ENCODE measurements at regions not wholly inside any gene's neighbourhood (a gene's known extent, or its start where the extent isn't known, plus 50 kb on each side); places are given as distances from the start of the nearest gene placed in this dataset.
"Not testable (repeated sequence)": the region's sequence is repeated elsewhere in the genome, so short reads cannot be mapped to it uniquely, and the experiment has no call there.

DNA sequence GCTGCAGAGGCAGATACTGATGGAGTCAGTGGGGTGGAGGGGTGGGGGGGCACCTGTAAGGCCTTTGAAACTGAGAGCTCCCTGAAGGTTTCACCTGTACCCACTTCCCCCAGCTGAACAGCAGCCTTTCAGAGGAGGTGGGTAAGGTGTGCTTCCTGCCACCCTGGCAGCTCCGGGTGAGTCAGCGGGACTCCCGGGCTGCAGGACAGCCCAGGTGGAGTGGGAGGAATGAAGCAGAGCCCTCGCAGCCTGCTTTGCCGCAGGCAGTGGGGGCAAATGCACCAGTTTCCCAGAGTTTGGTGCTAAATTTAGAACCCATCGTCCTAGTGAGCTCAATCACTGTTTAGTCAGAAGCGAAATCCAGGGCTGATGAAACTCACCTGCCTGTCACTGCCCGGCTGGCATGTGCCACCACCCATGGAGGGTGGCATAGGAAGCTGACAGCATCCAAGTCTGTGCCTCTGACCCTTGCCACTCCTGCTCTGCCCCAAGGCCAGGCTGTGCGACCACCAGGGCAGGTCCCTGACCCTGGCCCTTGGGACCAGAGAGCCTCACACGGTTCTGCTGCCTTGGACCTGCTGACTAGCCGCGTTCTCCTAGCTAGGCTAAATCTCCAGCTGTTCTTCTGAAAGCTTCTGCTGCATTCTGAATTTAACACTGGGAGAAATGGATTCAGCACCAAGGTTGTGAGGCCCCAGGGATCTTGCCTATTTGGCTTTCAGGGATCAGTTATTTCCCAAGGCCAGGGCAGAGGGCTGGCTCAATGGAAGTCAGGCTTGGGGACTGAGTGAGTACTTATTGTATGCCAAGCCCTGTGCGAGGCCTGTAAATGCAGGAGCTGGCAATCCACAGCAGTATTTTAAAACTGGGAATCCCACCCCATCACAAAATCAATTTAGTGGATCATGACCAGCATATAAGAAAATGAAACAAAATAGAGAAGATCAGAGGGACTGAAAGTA, 67.3 kb upstream of the RASGRF1 start:
- H3K4me3 ChIP-seq (ENCODE audit: low read depth in 1 of 2, low read length in 1 of 2): no peak overlapping the region
- no peaks in the 10 kb centered on the region for H3K4me1 ChIP-seq (ENCODE audit: control insufficient read depth in 1 of 2, insufficient read depth in 1 of 2, low read depth in 1 of 2, low read length in 1 of 2)
- no peaks in the 10 kb centered on the region for H3K36me3 ChIP-seq
- no peak overlapping the region for H3K27ac ChIP-seq
- TF ChIP-seq, protein P1, sequence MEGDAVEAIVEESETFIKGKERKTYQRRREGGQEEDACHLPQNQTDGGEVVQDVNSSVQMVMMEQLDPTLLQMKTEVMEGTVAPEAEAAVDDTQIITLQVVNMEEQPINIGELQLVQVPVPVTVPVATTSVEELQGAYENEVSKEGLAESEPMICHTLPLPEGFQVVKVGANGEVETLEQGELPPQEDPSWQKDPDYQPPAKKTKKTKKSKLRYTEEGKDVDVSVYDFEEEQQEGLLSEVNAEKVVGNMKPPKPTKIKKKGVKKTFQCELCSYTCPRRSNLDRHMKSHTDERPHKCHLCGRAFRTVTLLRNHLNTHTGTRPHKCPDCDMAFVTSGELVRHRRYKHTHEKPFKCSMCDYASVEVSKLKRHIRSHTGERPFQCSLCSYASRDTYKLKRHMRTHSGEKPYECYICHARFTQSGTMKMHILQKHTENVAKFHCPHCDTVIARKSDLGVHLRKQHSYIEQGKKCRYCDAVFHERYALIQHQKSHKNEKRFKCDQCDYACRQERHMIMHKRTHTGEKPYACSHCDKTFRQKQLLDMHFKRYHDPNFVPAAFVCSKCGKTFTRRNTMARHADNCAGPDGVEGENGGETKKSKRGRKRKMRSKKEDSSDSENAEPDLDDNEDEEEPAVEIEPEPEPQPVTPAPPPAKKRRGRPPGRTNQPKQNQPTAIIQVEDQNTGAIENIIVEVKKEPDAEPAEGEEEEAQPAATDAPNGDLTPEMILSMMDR (IDR thresholded peaks at IDR 0.05): no peak
- peaks cover 37% of the 10 kb centered on the region for H3K27me3 ChIP-seq
- H3K9me3 ChIP-seq: no peaks in the 10 kb centered on the region

DNA sequence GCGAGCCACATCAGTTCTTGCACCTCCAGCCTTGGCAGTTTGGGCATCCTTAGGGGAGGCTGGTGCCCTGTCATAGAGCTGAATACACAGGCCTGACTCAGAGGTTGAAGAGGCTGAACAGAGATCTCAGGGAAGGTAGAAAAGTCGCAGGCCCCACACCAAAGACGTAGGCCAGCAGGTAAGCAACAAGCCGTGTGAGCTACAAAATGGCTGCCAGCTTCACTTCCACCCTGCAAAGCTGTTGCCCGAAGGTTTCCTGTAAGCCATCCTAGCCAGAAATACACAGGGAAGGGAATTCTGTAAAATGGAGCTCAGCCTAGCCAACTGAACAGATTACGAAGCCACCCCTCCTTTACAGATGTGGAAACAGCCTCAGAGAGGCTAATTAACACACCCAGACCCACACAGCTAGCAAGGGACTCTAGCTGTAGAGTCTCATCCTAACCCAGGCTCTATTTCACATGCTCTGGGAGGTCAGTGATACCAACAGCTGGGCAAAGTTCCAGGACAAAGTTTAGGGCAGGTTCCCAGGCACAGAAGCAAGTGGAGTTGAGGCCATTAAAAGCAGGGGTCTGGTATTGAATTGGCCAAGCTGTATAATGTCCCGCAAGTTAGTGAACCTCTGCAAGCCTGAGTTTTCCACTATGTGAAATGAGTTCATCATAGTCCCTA, 66.3 kb upstream of the RASGRF1 start:
- TF ChIP-seq, protein P1 (IDR thresholded peaks at IDR 0.05): no peak
- Histone ChIP-seq H3K27ac (no peak overlapping the region), H3K4me1 (ENCODE audit: control insufficient read depth in 1 of 2, insufficient read depth in 1 of 2, low read depth in 1 of 2, low read length in 1 of 2) (no peaks in the 10 kb centered on the region), H3K27me3 (peaks cover 35% of the 10 kb centered on the region), H3K36me3 (no peaks in the 10 kb centered on the region), H3K4me3 (ENCODE audit: low read depth in 1 of 2, low read length in 1 of 2) (no peak overlapping the region), H3K9me3 (no peaks in the 10 kb centered on the region)

DNA sequence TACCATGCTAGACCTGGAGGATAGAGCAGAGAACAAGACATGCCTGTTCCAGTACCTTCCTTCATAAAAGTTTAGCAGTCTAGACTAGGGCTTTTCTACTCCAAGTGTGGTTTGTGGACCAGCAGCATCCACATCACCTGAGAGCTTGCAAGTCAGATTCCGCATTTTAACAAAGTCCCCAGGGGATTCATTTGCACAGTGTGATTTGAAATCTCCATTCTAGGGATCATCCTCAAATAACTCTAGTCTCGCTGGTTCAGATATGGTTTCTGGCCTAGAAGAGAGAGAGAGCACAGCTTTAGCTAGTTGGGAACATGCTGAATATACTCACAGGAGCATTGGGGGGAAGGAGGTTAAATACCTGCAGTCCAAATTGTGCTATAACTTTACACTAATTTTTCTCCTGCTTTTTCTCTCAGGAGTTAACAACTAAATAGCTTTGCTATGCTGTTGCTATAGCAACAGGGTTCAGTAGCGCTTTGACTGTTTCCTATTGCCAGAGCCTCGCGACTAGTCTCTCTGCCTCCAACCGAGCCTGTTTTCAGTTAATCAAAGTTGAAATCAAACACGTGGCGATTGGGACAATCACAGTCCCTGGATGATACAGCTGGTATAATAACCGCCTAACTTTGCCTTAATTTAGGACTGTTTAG, 64.0 kb upstream of the RASGRF1 start:
- Histone ChIP-seq H3K9me3 (no peaks in the 10 kb centered on the region), H3K36me3 (no peaks in the 10 kb centered on the region), H3K4me1 (ENCODE audit: control insufficient read depth in 1 of 2, insufficient read depth in 1 of 2, low read depth in 1 of 2, low read length in 1 of 2) (no peaks in the 10 kb centered on the region), H3K27me3 (peaks cover 35% of the 10 kb centered on the region), H3K27ac (no peak overlapping the region), H3K4me3 (ENCODE audit: low read depth in 1 of 2, low read length in 1 of 2) (no peak overlapping the region)
- TF ChIP-seq, protein P1 (IDR thresholded peaks at IDR 0.05): no peak

DNA sequence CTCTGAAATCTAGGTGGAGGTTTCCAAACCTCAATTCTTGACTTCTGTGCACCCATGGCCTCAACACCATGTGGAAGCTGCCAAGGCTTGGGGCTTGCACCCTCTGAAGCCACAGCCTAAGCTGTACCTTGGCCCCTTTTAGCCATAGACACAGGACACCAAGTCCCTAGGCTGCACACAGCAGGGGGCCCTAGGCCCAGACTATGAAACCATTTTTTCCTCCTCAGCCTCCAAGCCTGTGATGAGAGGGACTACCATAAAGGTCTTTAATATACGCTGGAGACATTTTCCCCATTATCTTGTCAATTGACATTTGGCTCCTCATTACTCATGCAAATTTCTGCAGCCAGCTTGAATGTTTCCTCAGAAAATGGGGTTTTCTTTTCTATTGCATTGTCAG, 53.7 kb upstream of the RASGRF1 start:
- not testable (repeated sequence) for H3K27ac ChIP-seq; H3K4me3 ChIP-seq (ENCODE audit: low read depth in 1 of 2, low read length in 1 of 2); H3K36me3 ChIP-seq; H3K4me1 ChIP-seq (ENCODE audit: control insufficient read depth in 1 of 2, insufficient read depth in 1 of 2, low read depth in 1 of 2, low read length in 1 of 2)
- peaks cover 29% of the 10 kb centered on the region for H3K27me3 ChIP-seq
- H3K9me3 ChIP-seq: peaks cover 13% of the 10 kb centered on the region

DNA sequence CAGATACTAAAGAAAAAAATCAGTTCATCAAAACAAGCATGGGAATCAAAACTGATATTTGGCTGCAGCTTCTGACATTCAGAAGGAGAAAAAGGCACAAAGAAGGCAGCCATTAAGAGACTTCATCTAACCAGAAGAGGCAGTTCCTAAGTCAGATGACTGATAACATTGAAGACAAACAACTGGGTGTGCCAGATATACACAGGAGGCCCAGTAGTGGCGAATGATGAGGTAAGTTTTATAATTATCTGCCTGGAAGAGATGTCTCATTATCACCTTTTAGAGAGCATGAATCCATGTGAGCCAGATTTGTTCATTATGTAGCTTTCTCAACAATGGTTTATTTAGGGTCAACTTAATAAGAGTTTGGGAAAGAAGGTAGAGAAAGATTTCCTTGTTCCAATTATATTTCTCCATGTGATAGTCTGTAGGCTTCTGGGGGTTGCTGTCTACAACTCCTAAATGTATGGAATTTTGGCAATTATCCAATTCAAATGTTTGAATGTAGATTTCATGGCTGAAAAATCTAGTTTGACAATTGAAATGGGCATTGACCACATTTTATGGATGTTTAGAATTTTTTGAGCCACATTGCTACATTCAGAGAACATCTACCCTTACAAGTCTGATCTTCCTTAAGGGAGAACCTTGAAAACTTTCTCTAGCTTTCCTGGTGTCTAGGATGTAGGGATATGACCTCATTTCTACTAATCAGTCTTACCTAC, 50.4 kb upstream of the RASGRF1 start:
- H3K9me3 ChIP-seq: peaks cover 13% of the 10 kb centered on the region
- H3K27ac ChIP-seq: no peak overlapping the region
- H3K4me1 ChIP-seq (ENCODE audit: control insufficient read depth in 1 of 2, insufficient read depth in 1 of 2, low read depth in 1 of 2, low read length in 1 of 2): no peaks in the 10 kb centered on the region
- H3K36me3 ChIP-seq: no peaks in the 10 kb centered on the region
- H3K27me3 ChIP-seq: peaks cover 38% of the 10 kb centered on the region
- TF ChIP-seq, protein P1 (IDR thresholded peaks at IDR 0.05): no peak
- no peak overlapping the region for H3K4me3 ChIP-seq (ENCODE audit: low read depth in 1 of 2, low read length in 1 of 2)
